ENCODE measurements at regions not wholly inside any gene's neighbourhood (a gene's known extent, or its start where the extent isn't known, plus 50 kb on each side); places are given as distances from the start of the nearest gene placed in this dataset.

GRCh38 chr7:66537380-66537779 is 91.3 kb upstream of the KCTD7 start:
- TF ChIP-seq CTCF (IDR thresholded peaks at IDR 0.05; ENCODE audit: low read depth, low read length, missing control alignments), result no peak
- no peak for DNase-seq
- H3K27ac ChIP-seq, result no peak overlapping the region
- in situ Hi-C loops (cut with HindIII; ENCODE audit: low pct_ligation_motif_present, low sequenced_read_pairs), result no loop called here
- H3K27me3 ChIP-seq (replicated peaks), result no peaks in the 10 kb centered on the region
- H3K4me3 ChIP-seq (ENCODE audit: low read depth, low read length), result no peak overlapping the region
- no peaks in the 10 kb centered on the region for H3K36me3 ChIP-seq (replicated peaks)

GRCh38 chr7:66537876-66538275 is 90.8 kb upstream of the KCTD7 start:
- no peak overlapping the region for H3K4me3 ChIP-seq (ENCODE audit: low read depth, low read length)
- no peak overlapping the region for H3K27ac ChIP-seq
- no peak for TF ChIP-seq CTCF (IDR thresholded peaks at IDR 0.05; ENCODE audit: low read depth, low read length, missing control alignments)
- in situ Hi-C loops (cut with HindIII; ENCODE audit: low pct_ligation_motif_present, low sequenced_read_pairs), result no loop called here
- no peaks in the 10 kb centered on the region for H3K27me3 ChIP-seq (replicated peaks)
- DNase-seq, result no peak
- no peaks in the 10 kb centered on the region for H3K36me3 ChIP-seq (replicated peaks)

GRCh38 chr7:66539264-66539623 is 89.4 kb upstream of the KCTD7 start:
- in situ Hi-C loops (cut with HindIII; ENCODE audit: low pct_ligation_motif_present, low sequenced_read_pairs), result no loop called here
- H3K4me3 ChIP-seq (ENCODE audit: low read depth, low read length), result no peak overlapping the region
- H3K27me3 ChIP-seq (replicated peaks), result no peaks in the 10 kb centered on the region
- H3K27ac ChIP-seq, result no peak overlapping the region
- TF ChIP-seq CTCF (IDR thresholded peaks at IDR 0.05; ENCODE audit: low read depth, low read length, missing control alignments), result no peak
- peaks cover 5% of the 10 kb centered on the region for H3K36me3 ChIP-seq (replicated peaks)
- no peak for DNase-seq

GRCh38 chr7:66539902-66540375 is 88.7 kb upstream of the KCTD7 start:
- H3K36me3 ChIP-seq (replicated peaks), result peaks cover 9% of the 10 kb centered on the region
- TF ChIP-seq CTCF (IDR thresholded peaks at IDR 0.05; ENCODE audit: low read depth, low read length, missing control alignments), result no peak
- H3K27me3 ChIP-seq (replicated peaks), result no peaks in the 10 kb centered on the region
- no peak overlapping the region for H3K27ac ChIP-seq
- H3K4me3 ChIP-seq (ENCODE audit: low read depth, low read length), result no peak overlapping the region
- in situ Hi-C loops (cut with HindIII; ENCODE audit: low pct_ligation_motif_present, low sequenced_read_pairs), result no loop called here
- no peak for DNase-seq

- in situ Hi-C loops (cut with HindIII; ENCODE audit: low pct_ligation_motif_present, low sequenced_read_pairs), result no loop called here
- peaks cover 16% of the 10 kb centered on the region for H3K36me3 ChIP-seq (replicated peaks)
- H3K4me3 ChIP-seq (ENCODE audit: low read depth, low read length), result no peak overlapping the region
- DNase-seq, result no peak
- H3K27ac ChIP-seq, result no peak overlapping the region
- no peak for TF ChIP-seq CTCF (IDR thresholded peaks at IDR 0.05; ENCODE audit: low read depth, low read length, missing control alignments)
- H3K27me3 ChIP-seq (replicated peaks), result no peaks in the 10 kb centered on the region
Measured at GRCh38 chr7:66542049-66542448, 86.6 kb upstream of the KCTD7 start.

GRCh38 chr7:66542528-66543269 is 86.0 kb upstream of the KCTD7 start:
- Histone ChIP-seq H3K4me3 (ENCODE audit: low read depth, low read length) (no peak overlapping the region), H3K27me3 (replicated peaks) (no peaks in the 10 kb centered on the region), H3K36me3 (replicated peaks) (peaks cover 20% of the 10 kb centered on the region), H3K27ac (no peak overlapping the region)
- DNase-seq, result no peak
- in situ Hi-C loops (cut with HindIII; ENCODE audit: low pct_ligation_motif_present, low sequenced_read_pairs), result no loop called here
- TF ChIP-seq CTCF (IDR thresholded peaks at IDR 0.05; ENCODE audit: low read depth, low read length, missing control alignments), result no peak
